IgD-negative memory B cell (primary cell): ENCODE measurements at regions not wholly inside any gene's neighbourhood (a gene's known extent, or its start where the extent isn't known, plus 50 kb on each side); places are given as distances from the start of the nearest gene placed in this dataset.

Source experiments
- H3K27ac Mint-ChIP-seq, 3 donors: one replicate each; pipeline ENCODE4 v1.8.0; 2020 to 2022; ENCODE audit warnings: mild to moderate bottlenecking in 3 of 3, mixed read lengths in 3 of 3, moderate library complexity in 1 of 3
- H3K27me3 Mint-ChIP-seq: one replicate; pipeline ENCODE4 v1.8.0; 2021; ENCODE audit warnings: mixed read lengths
- H3K36me3 Mint-ChIP-seq: one replicate; pipeline ENCODE4 v1.8.0; 2020; ENCODE audit warnings: mild to moderate bottlenecking, mixed read lengths
- H3K4me1 Mint-ChIP-seq, 3 donors: one replicate each; pipeline ENCODE4 v1.8.0; 2020 to 2022; ENCODE audit warnings: mixed read lengths in 3 of 3, mild to moderate bottlenecking in 1 of 3
- H3K4me3 Mint-ChIP-seq, 4 donors: one replicate each; pipeline ENCODE4 v1.8.0; 2020 to 2022; ENCODE audit warnings: mild to moderate bottlenecking in 4 of 4, mixed read lengths in 4 of 4, moderate library complexity in 3 of 4
- H3K9me3 Mint-ChIP-seq, 3 donors: one replicate each; pipeline ENCODE4 v1.8.0; 2020 to 2021; ENCODE audit warnings: mixed read lengths in 3 of 3, mild to moderate bottlenecking in 1 of 3

DNA sequence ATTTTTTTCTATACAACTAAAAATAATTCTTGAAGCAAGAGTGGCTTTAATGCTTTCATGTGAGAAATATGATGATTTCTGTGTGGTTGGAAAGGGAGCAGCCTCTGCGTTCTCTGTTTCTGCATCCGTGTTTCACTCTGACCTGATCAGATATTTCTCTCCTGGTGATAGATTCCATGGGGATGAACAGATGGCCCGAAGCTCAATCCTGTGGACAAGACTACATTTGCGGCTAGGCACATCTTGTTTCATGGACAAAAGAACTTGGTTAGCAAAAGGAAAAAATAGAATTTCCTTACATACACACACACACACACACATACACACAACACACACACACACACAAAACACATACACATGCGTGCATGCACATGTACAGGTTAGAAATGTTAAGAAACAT lies 218.2 kb upstream of the ADAMTS16 start:
- Mint-ChIP-seq H3K27ac (no peak overlapping the region), H3K9me3 (peaks cover 0 to 8% (median 0%) of the 10 kb centered on the region in 3 donors)

DNA sequence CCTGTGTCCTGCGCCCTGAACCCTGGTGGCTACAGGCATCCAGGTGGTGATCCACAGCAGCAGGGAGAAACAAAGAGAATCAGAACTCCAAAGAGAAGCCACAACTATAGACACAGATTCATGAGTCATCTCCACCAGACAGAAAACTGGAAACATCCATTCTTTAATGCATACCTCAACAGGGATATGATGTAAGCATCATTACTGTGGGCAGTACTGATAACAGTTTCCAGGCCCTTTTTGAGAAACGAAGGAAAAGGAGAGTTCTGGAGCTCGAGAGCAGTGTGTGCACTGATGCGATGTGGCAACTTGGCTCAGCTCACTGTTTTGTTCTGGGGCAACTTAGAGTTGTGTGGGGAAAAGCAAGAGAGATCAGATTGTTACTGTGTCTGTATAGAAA lies 215.6 kb upstream of the ADAMTS16 start:
- Mint-ChIP-seq H3K27ac (no peak overlapping the region), H3K4me1 (no peaks in the 10 kb centered on the region), H3K27me3 (no peaks in the 10 kb centered on the region), H3K36me3 (peaks cover 2% of the 10 kb centered on the region), H3K9me3 (no peaks in the 10 kb centered on the region), H3K4me3 (no peak overlapping the region)

More for the DNA sequence above, 218.2 kb upstream of the ADAMTS16 start:
- H3K4me3 Mint-ChIP-seq = no peak overlapping the region
- no peaks in the 10 kb centered on the region for H3K36me3 Mint-ChIP-seq
- no peaks in the 10 kb centered on the region for H3K27me3 Mint-ChIP-seq
- H3K4me1 Mint-ChIP-seq = no peaks in the 10 kb centered on the region

DNA sequence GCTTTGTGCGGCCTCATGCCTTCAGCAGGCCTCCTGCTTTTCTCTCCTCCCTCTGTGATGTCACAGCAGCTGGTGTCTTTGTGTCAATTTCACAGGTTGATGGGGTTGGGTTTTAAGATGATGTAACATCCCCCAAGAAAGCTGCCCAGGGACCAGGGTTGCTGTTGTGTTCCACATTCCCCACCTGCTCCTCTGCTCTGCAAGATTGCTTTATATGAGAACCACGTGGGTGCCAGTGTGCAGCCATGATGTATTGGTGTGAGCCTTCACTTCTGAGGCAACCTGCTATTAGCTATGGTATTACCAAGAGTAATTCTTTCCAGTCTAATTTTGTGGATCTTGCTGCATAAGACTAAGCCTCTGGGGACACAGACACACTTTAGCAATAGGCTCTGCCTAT lies 213.0 kb upstream of the ADAMTS16 start:
- Mint-ChIP-seq H3K4me3 (peak overlapping the region in 1 of 4 donors; percentile 41), H3K4me1 (peaks cover 0 to 1% (median 0%) of the 10 kb centered on the region in 3 donors), H3K27me3 (no peaks in the 10 kb centered on the region), H3K9me3 (no peaks in the 10 kb centered on the region), H3K36me3 (peaks cover 2% of the 10 kb centered on the region), H3K27ac (no peak overlapping the region)

DNA sequence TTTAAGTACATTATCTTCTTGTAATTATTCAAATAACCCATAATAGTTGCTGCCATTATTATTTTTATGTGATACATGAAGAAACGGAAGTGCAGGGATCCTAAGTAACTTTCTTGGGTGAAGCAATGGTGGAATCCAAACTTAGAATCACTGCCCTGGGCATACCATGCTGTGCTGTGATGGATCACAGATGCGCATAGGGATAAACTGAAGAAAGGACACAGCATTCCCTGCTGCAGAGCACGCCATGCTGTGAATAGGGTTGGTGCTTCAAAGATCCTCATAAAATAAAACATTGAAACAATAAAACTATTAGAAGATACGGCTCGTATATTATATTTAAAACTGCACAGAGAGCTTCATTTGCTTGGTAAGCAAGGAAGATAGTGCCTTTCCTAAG lies 211.7 kb upstream of the ADAMTS16 start:
- H3K9me3 Mint-ChIP-seq = peaks cover 0 to 7% (median 0%) of the 10 kb centered on the region in 3 donors
- H3K27ac Mint-ChIP-seq = no peak overlapping the region
- H3K4me3 Mint-ChIP-seq = no peak overlapping the region
- H3K4me1 Mint-ChIP-seq = peaks cover 0 to 1% (median 0%) of the 10 kb centered on the region in 3 donors
- H3K36me3 Mint-ChIP-seq = peaks cover 2% of the 10 kb centered on the region
- no peaks in the 10 kb centered on the region for H3K27me3 Mint-ChIP-seq

DNA sequence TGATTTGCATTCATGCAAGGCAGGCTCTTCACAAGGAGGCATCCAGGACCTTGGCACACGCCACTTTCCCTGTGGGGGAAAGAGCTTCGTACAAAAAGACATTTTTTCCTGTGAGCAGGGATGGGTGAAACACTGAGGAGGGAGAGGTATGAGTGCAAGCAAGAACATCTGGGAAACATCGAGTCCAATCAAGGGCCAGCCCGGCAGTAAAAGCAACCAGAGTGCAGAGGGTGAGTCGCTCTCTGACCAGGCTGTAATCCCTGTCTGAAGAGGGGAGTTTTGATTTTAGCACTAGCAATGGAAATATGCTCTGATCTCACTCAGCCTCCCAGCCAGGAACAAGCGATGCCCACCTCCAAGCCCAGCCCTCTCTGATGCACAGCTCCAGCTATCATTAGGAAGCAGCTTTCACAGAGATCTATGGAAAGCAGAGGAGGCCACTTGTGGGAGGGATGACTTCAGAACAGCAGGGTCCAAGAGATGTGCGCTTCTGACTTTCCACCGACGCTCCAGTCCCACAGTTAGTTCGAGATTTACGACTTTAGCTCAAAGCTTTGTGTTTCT lies 211.0 kb upstream of the ADAMTS16 start:
- H3K27me3 Mint-ChIP-seq = no peaks in the 10 kb centered on the region
- peak overlapping the region in 1 of 4 donors; percentile 17 for H3K4me3 Mint-ChIP-seq
- peaks cover 0 to 1% (median 0%) of the 10 kb centered on the region in 3 donors for H3K4me1 Mint-ChIP-seq
- H3K27ac Mint-ChIP-seq = no peak overlapping the region
- H3K9me3 Mint-ChIP-seq = peaks cover 0 to 10% (median 0%) of the 10 kb centered on the region in 3 donors
- peaks cover 2% of the 10 kb centered on the region for H3K36me3 Mint-ChIP-seq

DNA sequence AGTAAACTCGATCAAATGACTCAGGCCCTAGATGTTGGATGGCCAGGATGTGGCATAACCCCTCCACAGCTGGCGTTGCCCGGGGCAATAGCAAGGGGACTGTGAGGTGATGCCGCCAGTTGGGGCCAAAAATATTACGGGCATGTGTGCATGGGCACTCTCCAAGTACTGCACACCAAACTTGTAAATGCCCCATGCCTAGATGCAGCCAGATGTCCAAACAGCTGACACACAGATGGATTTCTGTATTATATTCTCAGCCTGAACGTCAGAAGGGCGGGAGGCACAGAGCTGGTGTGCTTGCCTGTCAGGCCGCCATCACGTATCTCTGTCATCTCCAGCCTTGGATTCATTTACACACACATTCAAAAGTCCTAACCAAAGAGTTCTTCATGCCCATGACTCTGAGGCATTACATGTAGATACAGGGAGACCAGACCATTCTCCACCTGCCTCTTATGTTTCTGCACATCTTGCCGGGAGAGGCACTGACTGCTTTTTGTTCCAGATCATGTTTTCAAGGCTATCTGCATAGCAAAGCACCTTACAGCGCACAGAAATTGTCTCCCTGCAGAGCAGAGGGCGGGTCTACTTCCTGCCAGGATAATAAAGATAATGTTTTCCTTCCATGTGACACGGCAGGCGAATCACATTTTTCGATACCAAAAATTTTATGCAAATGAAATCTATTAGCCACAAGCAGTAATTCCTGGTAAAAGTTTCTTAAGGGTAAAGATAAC lies 200.9 kb upstream of the ADAMTS16 start:
- no peaks in the 10 kb centered on the region for H3K27me3 Mint-ChIP-seq
- no peaks in the 10 kb centered on the region for H3K36me3 Mint-ChIP-seq

DNA sequence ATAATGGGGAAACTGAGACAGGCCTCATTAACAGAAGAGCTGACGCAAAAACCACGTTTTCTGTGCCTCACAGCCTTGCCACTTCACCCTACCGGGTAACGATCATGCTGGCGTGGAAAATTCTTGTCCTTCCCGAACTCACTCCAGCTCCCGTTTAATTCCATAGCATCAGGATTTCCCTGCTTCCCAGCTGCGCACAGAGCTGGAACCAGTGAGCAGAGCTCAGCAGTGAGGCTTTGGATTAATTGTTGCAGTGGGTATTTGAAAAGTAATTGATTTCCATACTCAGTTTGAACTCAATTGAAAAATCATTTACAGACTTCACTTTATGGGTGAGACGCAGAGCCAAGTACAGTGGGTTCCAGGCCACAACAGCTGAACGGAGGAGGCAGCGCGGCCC lies 199.0 kb upstream of the ADAMTS16 start:
- H3K27me3 Mint-ChIP-seq = no peaks in the 10 kb centered on the region
- peaks cover 0 to 1% (median 0%) of the 10 kb centered on the region in 3 donors for H3K9me3 Mint-ChIP-seq
- H3K4me3 Mint-ChIP-seq = no peak overlapping the region
- peak overlapping the region in 2 of 3 donors; percentile 24 to 57 for H3K27ac Mint-ChIP-seq
- H3K36me3 Mint-ChIP-seq = no peaks in the 10 kb centered on the region
- no peaks in the 10 kb centered on the region for H3K4me1 Mint-ChIP-seq

More for the DNA sequence above, 200.9 kb upstream of the ADAMTS16 start:
- H3K9me3 Mint-ChIP-seq = peaks cover 1 to 6% (median 1%) of the 10 kb centered on the region in 3 donors
- H3K4me3 Mint-ChIP-seq = no peak overlapping the region
- H3K4me1 Mint-ChIP-seq = no peaks in the 10 kb centered on the region
- H3K27ac Mint-ChIP-seq = peak overlapping the region in 1 of 3 donors; percentile 16

DNA sequence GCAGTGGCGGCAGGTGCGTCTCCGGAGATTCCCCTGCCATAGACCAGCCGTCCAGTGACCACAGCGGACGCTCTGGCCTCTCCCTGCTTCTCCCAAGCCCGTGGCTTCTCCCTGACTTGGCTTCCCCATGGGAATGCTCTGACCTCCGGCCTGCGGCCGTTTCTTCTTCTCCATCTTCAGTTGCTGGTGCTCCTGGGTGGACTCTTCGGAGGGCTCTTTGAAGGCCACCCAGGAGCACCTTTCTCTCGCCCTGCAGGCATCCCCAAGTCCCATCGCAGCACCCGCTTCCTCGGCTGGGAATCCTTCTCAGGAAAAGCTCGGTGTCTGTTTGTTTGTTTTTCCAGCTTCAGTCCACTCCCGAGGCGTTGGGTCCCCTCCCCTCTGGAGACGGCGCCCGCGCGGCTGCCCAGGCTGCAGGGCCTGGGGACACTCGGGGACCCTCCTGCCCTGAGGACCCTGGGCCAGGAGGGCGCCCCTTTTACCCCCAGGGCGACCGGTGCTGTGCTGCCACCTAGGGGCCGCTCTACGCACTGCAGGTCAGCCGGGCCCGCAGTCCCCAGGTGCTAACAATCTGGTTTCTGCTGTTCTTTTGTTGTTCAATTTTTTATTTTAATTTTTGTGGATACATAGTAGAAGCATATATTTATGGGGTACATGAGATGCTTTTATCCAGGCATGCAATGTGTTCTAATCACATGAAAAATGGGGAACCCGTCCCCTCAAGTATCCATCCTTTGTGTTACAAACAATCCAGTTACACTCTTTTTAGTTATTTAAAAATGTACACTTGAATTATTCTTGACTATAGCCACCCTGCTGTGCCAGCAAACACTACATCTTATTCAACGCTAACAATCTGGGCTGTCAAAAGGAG lies 197.9 kb upstream of the ADAMTS16 start:
- no peak overlapping the region for H3K27ac Mint-ChIP-seq
- H3K36me3 Mint-ChIP-seq = no peaks in the 10 kb centered on the region
- no peak overlapping the region for H3K4me3 Mint-ChIP-seq
- H3K9me3 Mint-ChIP-seq = peaks cover 0 to 1% (median 0%) of the 10 kb centered on the region in 3 donors
- H3K4me1 Mint-ChIP-seq = no peaks in the 10 kb centered on the region
- peaks cover 2% of the 10 kb centered on the region for H3K27me3 Mint-ChIP-seq

DNA sequence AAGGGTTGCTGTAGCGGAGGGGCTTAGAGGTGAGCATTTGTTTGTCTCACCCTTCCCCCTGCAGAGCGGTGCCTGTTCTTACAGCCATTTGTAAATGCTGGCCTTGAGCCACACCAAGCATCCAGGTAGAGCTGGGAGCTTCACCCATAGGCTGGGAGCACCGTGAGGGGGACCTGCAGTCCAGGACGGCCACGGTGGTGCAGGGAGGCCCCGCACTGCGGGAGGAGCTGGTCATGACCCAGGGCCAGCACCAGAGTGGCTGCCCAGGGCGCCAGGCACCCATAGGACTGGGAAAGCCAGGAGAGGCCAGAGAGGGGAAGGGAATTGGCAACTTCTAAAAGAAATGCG lies 197.3 kb upstream of the ADAMTS16 start:
- Mint-ChIP-seq H3K4me3 (no peak overlapping the region), H3K4me1 (no peaks in the 10 kb centered on the region), H3K27ac (no peak overlapping the region), H3K9me3 (peaks cover 0 to 1% (median 0%) of the 10 kb centered on the region in 3 donors), H3K36me3 (no peaks in the 10 kb centered on the region), H3K27me3 (peaks cover 2% of the 10 kb centered on the region)

DNA sequence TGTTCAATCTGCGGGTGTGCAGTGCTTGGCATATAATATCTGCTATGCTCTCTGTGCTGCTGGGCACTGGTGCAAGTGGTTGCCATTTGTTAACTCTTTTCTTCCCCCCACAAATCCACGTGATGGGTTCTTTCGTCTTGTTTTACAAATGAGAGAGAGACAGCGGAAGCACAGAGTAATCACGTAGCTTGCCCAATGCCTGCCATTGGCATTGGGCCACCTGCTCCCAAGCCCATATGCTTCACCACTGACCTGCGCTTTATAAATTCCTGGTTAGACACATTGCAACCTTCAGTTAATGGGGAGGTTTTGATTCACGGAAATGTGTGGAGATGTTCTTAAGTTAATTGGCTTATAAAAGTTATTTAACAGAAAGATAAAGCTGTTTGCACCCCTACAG lies 194.8 kb upstream of the ADAMTS16 start:
- H3K27ac Mint-ChIP-seq = no peak overlapping the region
- no peak overlapping the region for H3K4me3 Mint-ChIP-seq
- H3K27me3 Mint-ChIP-seq = peaks cover 2% of the 10 kb centered on the region
- H3K9me3 Mint-ChIP-seq = peaks cover 0 to 1% (median 0%) of the 10 kb centered on the region in 3 donors
- H3K4me1 Mint-ChIP-seq = no peaks in the 10 kb centered on the region
- no peaks in the 10 kb centered on the region for H3K36me3 Mint-ChIP-seq

DNA sequence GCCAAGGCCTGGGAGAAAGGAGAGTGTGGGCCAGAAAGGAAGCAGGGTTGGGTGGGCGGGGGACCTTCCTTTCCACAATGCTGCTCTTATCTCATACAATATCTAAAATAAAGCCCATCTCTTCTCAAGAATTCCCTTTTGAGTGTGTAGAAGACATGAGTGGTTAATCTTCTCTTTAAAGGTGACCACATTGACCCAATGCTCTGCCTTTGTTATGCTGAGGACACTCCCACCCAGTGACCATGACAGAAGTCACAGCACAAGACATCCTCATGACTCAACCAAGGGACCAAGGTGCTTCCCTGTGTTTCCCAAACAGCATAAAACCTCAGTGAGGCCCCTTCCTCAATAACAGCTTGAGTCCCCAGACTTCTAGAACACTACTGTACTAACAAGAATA lies 193.0 kb upstream of the ADAMTS16 start:
- no peaks in the 10 kb centered on the region for H3K36me3 Mint-ChIP-seq
- no peak overlapping the region for H3K4me3 Mint-ChIP-seq
- H3K27me3 Mint-ChIP-seq = peaks cover 2% of the 10 kb centered on the region
- H3K4me1 Mint-ChIP-seq = no peaks in the 10 kb centered on the region
- no peak overlapping the region for H3K27ac Mint-ChIP-seq
- peaks cover 0 to 1% (median 0%) of the 10 kb centered on the region in 3 donors for H3K9me3 Mint-ChIP-seq

DNA sequence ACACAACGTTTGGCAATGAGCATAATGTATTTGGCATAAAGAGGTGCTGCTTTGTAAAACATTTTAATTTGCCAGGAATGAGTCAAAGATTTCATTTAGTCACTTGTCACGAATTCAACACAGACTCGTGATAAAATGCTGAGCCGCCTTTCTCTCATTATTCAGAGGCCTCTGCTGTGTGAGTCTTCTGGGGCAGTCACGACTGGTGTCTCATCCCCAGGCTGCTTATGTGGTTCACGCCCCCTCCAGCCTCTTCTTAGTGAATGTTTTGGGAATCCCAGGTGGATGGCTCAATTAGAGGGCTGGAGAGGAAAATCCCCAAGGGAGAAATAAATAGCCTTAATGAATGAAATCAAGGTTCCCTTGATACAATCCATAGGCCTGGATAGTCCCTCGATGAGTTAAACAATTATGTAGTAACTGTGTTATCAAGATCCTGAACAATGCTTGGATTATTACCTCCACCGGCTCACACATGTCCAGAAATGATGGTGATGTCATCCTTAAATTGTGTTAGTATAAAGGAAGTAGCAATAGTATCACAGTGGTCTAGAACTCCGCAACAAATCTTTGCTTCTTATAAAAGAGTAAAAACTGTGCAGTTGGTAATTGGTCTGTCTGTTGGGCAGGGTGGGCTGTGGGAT lies 192.1 kb upstream of the ADAMTS16 start:
- Mint-ChIP-seq H3K9me3 (peaks cover 0 to 1% (median 0%) of the 10 kb centered on the region in 3 donors), H3K27me3 (peaks cover 2% of the 10 kb centered on the region), H3K27ac (no peak overlapping the region)

DNA sequence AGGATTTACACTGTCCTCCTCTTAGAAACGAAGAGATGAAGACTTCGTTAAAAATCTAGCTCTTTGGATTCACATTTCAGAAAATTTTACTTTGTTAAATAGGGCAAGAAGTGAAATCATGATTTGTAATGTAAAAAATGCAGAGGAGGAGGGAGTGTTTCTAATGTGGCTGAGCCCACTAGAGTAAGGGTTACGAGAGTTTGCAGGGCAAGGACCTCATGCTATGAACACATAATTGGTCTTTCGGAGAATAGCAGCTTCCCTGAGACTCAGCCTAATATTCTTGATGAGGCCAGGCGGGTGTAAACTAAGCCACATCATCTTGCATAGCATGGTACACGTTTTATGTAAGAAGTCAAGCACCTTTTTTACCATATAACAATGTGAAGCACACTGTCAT lies 191.0 kb upstream of the ADAMTS16 start:
- Mint-ChIP-seq H3K4me1 (no peaks in the 10 kb centered on the region), H3K9me3 (no peaks in the 10 kb centered on the region), H3K27me3 (peaks cover 2% of the 10 kb centered on the region), H3K27ac (no peak overlapping the region), H3K36me3 (no peaks in the 10 kb centered on the region), H3K4me3 (no peak overlapping the region)

More for the DNA sequence above, 192.1 kb upstream of the ADAMTS16 start:
- Mint-ChIP-seq H3K4me3 (no peak overlapping the region), H3K4me1 (no peaks in the 10 kb centered on the region), H3K36me3 (no peaks in the 10 kb centered on the region)

DNA sequence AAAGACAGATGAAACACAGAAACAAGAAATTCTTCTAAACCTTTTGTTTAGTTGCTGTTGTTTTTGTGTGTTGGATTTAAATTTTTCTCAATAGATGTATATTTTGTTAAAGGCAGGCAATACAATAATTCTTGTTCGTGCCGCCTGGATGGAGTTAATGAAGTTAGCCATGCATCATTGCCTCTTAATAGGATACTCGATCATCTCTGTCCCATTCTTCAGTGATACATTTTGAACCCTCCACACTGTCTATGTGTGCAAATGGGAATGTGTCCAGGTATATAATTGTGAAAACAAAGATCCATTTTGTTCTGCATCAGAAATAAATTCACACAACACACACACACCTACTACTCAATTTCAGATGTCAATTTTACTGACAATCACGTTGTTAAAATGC lies 186.6 kb upstream of the ADAMTS16 start:
- no peak overlapping the region for H3K27ac Mint-ChIP-seq
- H3K27me3 Mint-ChIP-seq = no peaks in the 10 kb centered on the region
- no peak overlapping the region for H3K4me3 Mint-ChIP-seq
- peaks cover 0 to 4% (median 2%) of the 10 kb centered on the region in 3 donors for H3K9me3 Mint-ChIP-seq
- no peaks in the 10 kb centered on the region for H3K4me1 Mint-ChIP-seq
- H3K36me3 Mint-ChIP-seq = no peaks in the 10 kb centered on the region

DNA sequence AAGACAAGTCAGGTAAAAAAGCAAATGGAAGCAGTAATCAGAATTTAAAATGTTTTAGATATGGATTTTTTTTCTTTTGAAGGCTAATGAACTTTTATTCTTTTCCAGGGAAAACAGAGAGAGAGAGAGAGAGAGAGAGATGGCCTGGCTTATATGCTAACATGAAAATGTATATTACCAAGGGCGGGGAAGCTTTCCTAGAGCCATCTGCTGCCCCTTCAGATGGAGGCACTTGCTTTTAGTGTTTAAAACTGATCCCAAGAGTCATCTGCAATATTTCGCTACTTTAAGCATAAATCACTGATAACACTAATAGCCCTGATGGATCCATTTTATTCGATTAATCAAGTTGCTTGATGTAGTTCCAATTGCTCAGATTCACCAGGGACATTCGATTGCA lies 186.1 kb upstream of the ADAMTS16 start:
- Mint-ChIP-seq H3K36me3 (no peaks in the 10 kb centered on the region), H3K4me1 (no peaks in the 10 kb centered on the region), H3K27ac (no peak overlapping the region), H3K4me3 (no peak overlapping the region), H3K9me3 (peaks cover 0 to 4% (median 2%) of the 10 kb centered on the region in 3 donors), H3K27me3 (no peaks in the 10 kb centered on the region)
